ENCODE measurements at regions not wholly inside any gene's neighbourhood (a gene's known extent, or its start where the extent isn't known, plus 50 kb on each side); places are given as distances from the start of the nearest gene placed in this dataset.

DNA sequence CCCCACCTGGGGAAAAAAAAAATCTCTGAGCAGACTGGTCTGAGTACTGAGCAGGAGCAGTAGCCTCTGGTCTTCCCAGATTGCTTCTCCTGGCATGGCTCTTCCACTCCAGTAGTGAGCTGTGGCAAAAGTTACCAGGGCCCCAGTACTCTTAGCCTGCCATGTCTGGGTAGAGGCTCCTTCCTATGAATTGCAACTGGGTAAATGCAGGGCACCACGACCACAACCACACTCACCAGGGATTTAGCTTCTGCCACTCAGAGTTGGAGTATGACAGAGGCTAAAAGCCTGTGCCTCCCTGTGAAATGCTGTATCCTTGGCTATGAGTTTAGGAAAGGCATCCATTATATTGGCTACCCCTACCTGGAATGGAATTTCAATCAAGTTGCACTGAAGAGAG is 67.9 kb upstream of the CCDC54 start:
- TF ChIP-seq, protein P1, sequence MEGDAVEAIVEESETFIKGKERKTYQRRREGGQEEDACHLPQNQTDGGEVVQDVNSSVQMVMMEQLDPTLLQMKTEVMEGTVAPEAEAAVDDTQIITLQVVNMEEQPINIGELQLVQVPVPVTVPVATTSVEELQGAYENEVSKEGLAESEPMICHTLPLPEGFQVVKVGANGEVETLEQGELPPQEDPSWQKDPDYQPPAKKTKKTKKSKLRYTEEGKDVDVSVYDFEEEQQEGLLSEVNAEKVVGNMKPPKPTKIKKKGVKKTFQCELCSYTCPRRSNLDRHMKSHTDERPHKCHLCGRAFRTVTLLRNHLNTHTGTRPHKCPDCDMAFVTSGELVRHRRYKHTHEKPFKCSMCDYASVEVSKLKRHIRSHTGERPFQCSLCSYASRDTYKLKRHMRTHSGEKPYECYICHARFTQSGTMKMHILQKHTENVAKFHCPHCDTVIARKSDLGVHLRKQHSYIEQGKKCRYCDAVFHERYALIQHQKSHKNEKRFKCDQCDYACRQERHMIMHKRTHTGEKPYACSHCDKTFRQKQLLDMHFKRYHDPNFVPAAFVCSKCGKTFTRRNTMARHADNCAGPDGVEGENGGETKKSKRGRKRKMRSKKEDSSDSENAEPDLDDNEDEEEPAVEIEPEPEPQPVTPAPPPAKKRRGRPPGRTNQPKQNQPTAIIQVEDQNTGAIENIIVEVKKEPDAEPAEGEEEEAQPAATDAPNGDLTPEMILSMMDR (IDR thresholded peaks at IDR 0.05; ENCODE audit: low read depth, low read length), result no peak

DNA sequence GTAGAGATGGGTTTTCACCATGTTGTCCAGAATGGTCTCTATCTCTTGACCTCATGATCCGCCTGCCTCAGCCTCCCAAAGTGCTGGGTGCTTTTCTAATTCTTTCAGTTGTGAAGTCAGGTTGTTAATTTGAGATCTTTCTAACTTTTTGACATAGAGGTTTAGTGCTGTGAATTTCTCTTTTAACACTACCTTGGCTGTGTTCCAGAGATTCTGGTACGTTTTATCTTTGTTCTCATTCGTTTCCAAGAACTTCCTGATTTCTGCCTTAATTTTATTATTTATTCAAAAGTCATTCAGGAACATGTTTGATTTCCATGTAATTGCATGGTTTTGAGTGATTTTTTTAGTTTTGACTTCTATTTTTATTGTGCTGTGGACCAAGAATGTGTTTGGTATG is 63.5 kb upstream of the CCDC54 start:
- TF ChIP-seq, protein P1 (IDR thresholded peaks at IDR 0.05; ENCODE audit: low read depth, low read length), result no peak
- no peak for DNase-seq (ENCODE audit: low read depth, low spot score)
- in situ Hi-C loops (cut with HindIII; ENCODE audit: low sequenced_read_pairs), result no loop called here
- H3K4me3 ChIP-seq (ENCODE audit: low read depth, low read length), result no peak overlapping the region

More for the DNA sequence above, 67.9 kb upstream of the CCDC54 start:
- DNase-seq (ENCODE audit: low read depth, low spot score), result no peak
- no peak overlapping the region for H3K4me3 ChIP-seq (ENCODE audit: low read depth, low read length)
- in situ Hi-C loops (cut with HindIII; ENCODE audit: low sequenced_read_pairs), result no loop called here

DNA sequence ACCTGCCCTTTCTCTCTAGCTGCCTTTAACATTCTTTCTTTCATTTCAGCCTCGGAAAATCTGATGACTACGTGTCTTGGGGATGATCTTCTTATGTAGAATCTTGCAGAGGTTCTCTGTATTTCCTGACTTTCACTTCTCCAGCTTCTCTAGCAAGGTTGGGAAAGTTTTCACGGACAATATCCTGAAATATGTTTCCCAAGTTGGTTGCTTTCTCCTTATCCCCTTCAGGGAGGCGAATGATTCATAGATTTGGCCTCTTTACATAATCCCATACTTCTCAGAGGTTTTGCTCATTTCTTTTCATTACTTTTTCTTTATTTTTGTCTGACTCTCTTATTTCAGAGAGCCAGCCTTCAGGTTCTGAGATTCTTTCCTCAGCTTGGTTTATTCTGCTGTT is 62.1 kb upstream of the CCDC54 start:
- TF ChIP-seq, protein P1 (IDR thresholded peaks at IDR 0.05; ENCODE audit: low read depth, low read length), result no peak
- H3K4me3 ChIP-seq (ENCODE audit: low read depth, low read length), result no peak overlapping the region
- in situ Hi-C loops (cut with HindIII; ENCODE audit: low sequenced_read_pairs), result no loop called here
- DNase-seq (ENCODE audit: low read depth, low spot score), result no peak

DNA sequence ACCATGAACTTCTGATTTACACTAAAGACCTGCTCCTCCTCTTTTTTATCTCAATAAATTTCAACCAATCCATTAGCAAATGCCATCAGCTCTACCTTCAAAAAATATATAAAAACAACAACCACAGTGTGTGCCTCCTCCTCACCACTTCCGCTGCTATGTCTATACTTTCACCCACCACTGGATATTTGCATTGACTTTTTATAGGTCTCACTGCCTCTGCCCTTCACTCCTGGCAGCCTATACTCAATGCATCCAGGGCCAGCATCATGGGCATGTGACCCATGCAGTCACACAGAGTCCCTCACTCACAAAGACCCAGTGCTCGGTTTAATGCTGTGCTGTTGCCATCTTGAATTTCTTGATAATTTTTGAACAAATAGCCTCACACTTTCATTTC is 53.5 kb upstream of the CCDC54 start:
- H3K4me3 ChIP-seq (ENCODE audit: low read depth, low read length), result no peak overlapping the region
- in situ Hi-C loops (cut with HindIII; ENCODE audit: low sequenced_read_pairs), result no loop called here
- no peak for DNase-seq (ENCODE audit: low read depth, low spot score)
- TF ChIP-seq, protein P1 (IDR thresholded peaks at IDR 0.05; ENCODE audit: low read depth, low read length), result no peak

DNA sequence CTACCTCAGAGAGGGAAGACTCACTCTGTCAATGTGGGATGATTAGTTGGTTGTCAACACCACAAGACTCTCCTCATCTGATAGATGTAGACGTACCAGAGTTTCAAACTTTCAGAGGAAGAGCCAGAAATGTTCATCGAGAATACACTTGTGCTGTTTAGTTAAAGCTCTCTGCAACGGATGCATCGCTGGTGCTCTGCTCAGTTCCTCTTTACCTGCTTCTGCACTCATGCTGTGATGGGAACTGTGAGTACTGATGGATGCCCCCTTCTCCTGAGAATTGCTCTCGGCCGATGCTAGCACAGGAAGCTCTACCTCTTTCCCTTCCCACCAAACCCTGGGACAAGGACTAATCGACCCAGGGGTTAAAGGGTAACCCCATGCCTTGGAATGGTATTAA is 51.8 kb upstream of the CCDC54 start:
- H3K4me3 ChIP-seq (ENCODE audit: low read depth, low read length), result no peak overlapping the region
- in situ Hi-C loops (cut with HindIII; ENCODE audit: low sequenced_read_pairs), result no loop called here
- DNase-seq (ENCODE audit: low read depth, low spot score), result no peak
- TF ChIP-seq, protein P1 (IDR thresholded peaks at IDR 0.05; ENCODE audit: low read depth, low read length), result no peak
